SK-N-MC (cell line): ENCODE measurements at regions not wholly inside any gene's neighbourhood (a gene's known extent, or its start where the extent isn't known, plus 50 kb on each side); places are given as distances from the start of the nearest gene placed in this dataset.

ENCODE experiments used
- EZH2 ChIP-seq: fragments of 200-600 bp; sonication (generic); IDR thresholded peaks from one replicate; pipeline ENCODE4 v1.6.1; 2017; ENCODE audit warnings: antibody characterized with exemption
- FOXP2 ChIP-seq: optimal IDR thresholded peaks from 2 replicates; pipeline ENCODE3; 2011; ENCODE audit warnings: mild to moderate bottlenecking, moderate library complexity; ENCODE audit not compliant: insufficient read depth; ENCODE audit errors: extremely low read length, control extremely low read depth
- POLR2AphosphoS5 ChIP-seq: IDR thresholded peaks from 2 replicates; pipeline ENCODE4 v1.6.1; 2012; ENCODE audit warnings: mild to moderate bottlenecking, low read depth, low read length, borderline replicate concordance

GRCh38 chr11:69906453-69906907 lies 87.3 kb upstream of the FGF3 start:
- no peak for TF ChIP-seq EZH2
- no peak for TF ChIP-seq POLR2AphosphoS5
- no peak for TF ChIP-seq FOXP2
